ENCODE measurements at regions not wholly inside any gene's neighbourhood (a gene's known extent, or its start where the extent isn't known, plus 50 kb on each side); places are given as distances from the start of the nearest gene placed in this dataset.

DNA sequence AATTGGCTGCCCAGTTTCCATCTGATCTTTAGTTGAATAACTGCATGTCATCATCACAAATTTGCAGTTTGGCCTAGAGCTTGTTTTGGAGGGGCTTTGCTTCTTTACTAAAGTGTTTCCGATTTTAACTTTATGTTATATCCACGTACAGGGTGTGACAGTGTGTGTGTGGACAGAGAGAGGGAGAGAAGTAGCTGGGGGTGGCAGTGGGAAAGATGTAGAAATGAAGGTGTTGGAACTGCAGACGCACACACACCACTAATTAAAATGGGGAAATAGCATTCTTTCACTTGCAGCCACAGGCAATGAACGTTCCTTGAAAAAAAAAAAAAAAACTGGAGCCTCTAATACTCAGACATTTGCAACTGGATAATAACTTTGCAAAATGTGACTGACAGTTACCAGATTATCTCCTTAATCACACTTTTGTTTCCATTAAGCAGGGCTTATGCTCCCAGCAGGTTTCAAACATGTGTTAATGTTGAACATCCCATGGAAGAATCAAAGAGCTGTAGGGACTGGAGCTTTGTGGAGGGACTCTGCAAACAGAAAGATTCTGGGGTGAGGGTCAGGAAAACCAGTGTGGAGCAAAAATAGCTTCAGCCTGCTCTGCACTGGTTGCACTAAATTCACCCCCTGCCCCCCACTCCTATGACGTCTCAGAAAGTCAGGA, 238.1 kb upstream of the TENM4 start:
- H3K4me1 Mint-ChIP-seq (ENCODE audit: low read depth) = no peaks in the 10 kb centered on the region

DNA sequence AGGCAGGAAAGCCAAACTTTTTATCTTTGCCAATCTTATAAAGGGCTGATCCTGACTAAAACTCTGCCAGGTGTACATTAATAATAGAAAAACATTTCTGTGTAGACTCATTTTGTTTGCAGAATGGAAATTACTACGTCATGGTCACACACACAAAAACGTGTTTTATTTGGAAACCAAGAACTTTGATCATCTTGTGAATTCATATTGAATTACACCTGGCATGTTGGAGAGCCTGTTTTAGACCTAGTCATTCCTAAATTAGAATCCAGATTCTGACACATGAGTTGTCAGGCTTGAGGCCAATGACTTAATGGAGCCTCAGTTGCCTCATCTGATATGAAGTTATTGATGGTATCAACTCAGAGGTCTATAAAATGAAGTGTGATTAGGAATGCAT, 235.6 kb upstream of the TENM4 start:
- Mint-ChIP-seq H3K27ac (no peak overlapping the region), H3K4me3 (no peak overlapping the region), H3K27me3 (ENCODE audit: low read depth) (no peaks in the 10 kb centered on the region), H3K4me1 (ENCODE audit: low read depth) (no peaks in the 10 kb centered on the region), H3K36me3 (ENCODE audit: low read depth) (no peaks in the 10 kb centered on the region), H3K9me3 (no peaks in the 10 kb centered on the region)
- DNase-seq (ENCODE audit: low spot score) = no peak

More for the DNA sequence above, 238.1 kb upstream of the TENM4 start:
- no peak for DNase-seq (ENCODE audit: low spot score)
- Mint-ChIP-seq H3K27me3 (ENCODE audit: low read depth) (no peaks in the 10 kb centered on the region), H3K27ac (no peak overlapping the region), H3K36me3 (ENCODE audit: low read depth) (no peaks in the 10 kb centered on the region), H3K9me3 (no peaks in the 10 kb centered on the region), H3K4me3 (no peak overlapping the region)

DNA sequence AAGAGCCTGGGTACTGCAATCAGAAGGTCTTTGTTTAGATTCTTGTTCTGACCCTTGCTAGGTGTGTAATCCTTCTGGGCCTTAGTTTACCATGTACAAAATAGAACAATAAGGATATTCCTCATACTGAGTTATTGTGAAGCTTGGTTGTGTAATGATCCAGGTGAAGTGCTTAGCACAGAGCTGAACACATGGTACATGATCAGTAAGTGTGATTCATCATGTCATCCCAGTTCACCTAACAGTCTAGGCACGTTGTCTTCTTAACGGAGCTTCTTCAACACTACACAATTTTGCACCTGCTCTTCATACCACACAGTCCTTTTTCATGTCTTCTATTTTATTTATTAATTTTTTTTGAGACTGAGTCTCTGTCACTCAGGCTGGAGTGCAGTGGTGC, 234.3 kb upstream of the TENM4 start:
- H3K9me3 Mint-ChIP-seq = no peaks in the 10 kb centered on the region

DNA sequence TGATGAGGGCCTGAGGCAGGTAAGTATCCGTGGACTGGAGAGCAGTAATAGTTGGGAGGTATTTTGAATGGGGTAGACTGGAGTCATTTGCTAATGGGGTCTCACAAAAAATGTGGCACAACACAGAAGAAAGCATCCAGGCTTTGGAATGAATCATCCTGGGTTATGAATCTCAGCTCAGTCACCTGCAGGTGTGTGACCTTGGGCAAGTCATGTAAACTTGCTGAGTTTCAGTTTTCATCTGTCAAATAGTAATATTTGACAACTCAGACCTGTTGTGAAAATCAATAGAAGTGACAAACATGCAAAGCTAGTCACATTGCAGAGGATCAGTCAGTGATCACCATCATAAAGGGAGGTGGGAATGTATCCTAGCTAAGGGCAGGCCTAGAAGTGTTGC, 232.0 kb upstream of the TENM4 start:
- Mint-ChIP-seq H3K4me3 (no peak overlapping the region), H3K27me3 (ENCODE audit: low read depth) (no peaks in the 10 kb centered on the region), H3K9me3 (no peaks in the 10 kb centered on the region), H3K27ac (no peak overlapping the region), H3K4me1 (ENCODE audit: low read depth) (no peaks in the 10 kb centered on the region), H3K36me3 (ENCODE audit: low read depth) (no peaks in the 10 kb centered on the region)
- no peak for DNase-seq (ENCODE audit: low spot score)

More for the DNA sequence above, 234.3 kb upstream of the TENM4 start:
- Mint-ChIP-seq H3K4me1 (ENCODE audit: low read depth) (no peaks in the 10 kb centered on the region), H3K27me3 (ENCODE audit: low read depth) (no peaks in the 10 kb centered on the region), H3K27ac (no peak overlapping the region), H3K36me3 (ENCODE audit: low read depth) (no peaks in the 10 kb centered on the region), H3K4me3 (no peak overlapping the region)
- no peak for DNase-seq (ENCODE audit: low spot score)

DNA sequence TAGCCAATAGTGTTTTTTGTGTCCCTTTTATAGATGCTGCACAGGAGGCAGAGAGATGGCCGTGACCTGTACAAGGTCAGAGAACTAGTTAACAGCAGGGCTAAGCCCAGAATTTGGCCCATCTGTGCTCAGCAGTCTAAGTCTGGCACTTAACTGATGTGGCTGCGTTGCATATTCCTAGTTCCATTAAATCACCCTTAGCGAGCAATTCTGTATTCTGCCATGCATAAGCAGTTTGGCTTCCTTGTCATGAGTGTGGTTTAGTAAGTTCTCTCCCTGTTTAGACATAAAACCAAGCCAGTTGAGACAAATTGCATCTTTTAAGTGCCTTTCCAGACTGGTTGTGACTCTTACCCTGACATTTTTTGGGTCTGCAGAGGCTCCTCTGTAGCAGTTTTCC, 230.6 kb upstream of the TENM4 start:
- DNase-seq (ENCODE audit: low spot score) = no peak
- Mint-ChIP-seq H3K36me3 (ENCODE audit: low read depth) (no peaks in the 10 kb centered on the region), H3K4me3 (no peak overlapping the region), H3K27me3 (ENCODE audit: low read depth) (no peaks in the 10 kb centered on the region), H3K4me1 (ENCODE audit: low read depth) (no peaks in the 10 kb centered on the region), H3K9me3 (no peaks in the 10 kb centered on the region), H3K27ac (no peak overlapping the region)

DNA sequence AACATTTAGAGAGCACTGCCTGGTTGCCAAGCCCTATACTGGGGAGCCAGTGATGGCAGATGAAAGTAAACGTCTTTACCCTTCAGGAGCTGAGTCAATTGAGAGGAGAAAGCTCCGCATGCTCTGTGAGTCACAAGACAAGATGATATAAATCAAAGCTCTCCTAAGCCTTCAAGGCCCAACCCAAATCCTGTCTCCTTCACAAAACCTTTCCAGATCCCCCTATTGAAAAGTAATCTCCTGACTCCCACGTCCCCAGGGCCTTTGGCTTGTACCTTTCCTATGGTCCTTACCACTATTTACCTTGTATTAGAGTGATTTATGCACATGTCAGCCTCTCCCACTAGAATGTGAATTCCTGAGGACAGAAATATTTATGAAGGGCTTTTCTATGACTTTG, 230.1 kb upstream of the TENM4 start:
- no peak overlapping the region for H3K4me3 Mint-ChIP-seq
- DNase-seq (ENCODE audit: low spot score) = no peak
- H3K9me3 Mint-ChIP-seq = no peaks in the 10 kb centered on the region
- H3K27me3 Mint-ChIP-seq (ENCODE audit: low read depth) = no peaks in the 10 kb centered on the region
- no peaks in the 10 kb centered on the region for H3K4me1 Mint-ChIP-seq (ENCODE audit: low read depth)
- H3K36me3 Mint-ChIP-seq (ENCODE audit: low read depth) = no peaks in the 10 kb centered on the region
- no peak overlapping the region for H3K27ac Mint-ChIP-seq

DNA sequence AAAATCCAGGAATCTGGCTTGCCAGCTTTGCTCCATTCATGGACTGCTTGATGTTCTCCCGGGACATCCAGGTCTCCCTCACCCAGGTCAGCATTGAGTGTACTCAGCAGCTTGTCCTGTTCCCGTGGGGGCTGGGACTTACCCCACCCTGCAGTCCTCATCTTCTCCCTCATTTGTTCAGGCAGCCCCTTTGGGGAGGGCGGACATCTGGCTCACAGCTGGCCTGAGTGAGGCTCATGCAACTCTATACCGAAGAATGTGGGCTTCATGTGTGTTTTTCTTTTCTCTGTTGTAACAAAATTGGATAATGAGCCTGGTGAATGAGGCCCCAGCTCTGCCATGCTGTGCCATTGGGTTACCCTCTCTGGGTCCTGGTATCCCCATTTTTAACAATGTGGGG, 227.7 kb upstream of the TENM4 start:
- DNase-seq (ENCODE audit: low spot score) = no peak
- H3K4me3 Mint-ChIP-seq = no peak overlapping the region
- H3K36me3 Mint-ChIP-seq (ENCODE audit: low read depth) = no peaks in the 10 kb centered on the region
- no peaks in the 10 kb centered on the region for H3K9me3 Mint-ChIP-seq
- H3K27ac Mint-ChIP-seq = no peak overlapping the region
- no peaks in the 10 kb centered on the region for H3K4me1 Mint-ChIP-seq (ENCODE audit: low read depth)
- no peaks in the 10 kb centered on the region for H3K27me3 Mint-ChIP-seq (ENCODE audit: low read depth)

DNA sequence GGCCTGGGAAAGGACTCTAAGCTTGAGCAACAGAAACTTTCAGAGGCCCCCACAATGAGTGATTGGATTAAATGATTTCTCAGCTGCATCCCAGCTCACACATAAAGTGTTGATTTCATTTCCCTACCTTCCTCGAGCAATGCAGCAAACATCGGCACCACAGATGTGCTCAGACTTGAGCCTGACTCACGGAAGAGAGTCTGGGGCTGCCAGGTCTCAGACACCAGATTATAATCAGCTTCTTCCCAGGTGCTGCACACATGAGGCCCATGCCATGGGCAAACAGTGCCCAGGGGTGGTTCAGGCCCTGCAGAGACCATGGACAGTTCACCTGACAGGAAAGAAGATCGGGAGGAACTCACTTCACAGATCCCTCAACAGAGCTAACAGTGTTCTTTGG, 226.6 kb upstream of the TENM4 start:
- no peaks in the 10 kb centered on the region for H3K4me1 Mint-ChIP-seq (ENCODE audit: low read depth)
- H3K36me3 Mint-ChIP-seq (ENCODE audit: low read depth) = no peaks in the 10 kb centered on the region
- no peak overlapping the region for H3K4me3 Mint-ChIP-seq
- no peak for DNase-seq (ENCODE audit: low spot score)
- no peak overlapping the region for H3K27ac Mint-ChIP-seq
- H3K27me3 Mint-ChIP-seq (ENCODE audit: low read depth) = no peaks in the 10 kb centered on the region
- H3K9me3 Mint-ChIP-seq = no peaks in the 10 kb centered on the region

DNA sequence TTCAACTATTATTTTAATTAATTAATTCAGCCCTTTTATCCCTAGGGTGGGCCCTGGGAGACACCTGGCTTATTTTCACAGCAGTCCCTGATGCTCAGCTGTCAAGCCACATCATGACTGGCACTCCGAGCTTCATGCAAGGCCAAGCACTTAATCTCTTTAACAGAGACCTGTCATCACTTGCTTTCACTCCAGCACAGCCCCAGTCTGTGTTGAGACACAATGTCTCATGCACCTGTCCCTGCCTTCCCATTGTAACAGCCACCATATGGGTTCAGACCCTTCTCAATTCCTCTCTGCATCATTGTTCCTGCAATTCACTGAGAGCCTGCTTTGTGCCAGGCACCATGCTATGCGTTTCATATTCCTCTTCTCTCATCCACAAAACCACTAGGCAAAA, 222.2 kb upstream of the TENM4 start:
- H3K27ac Mint-ChIP-seq = no peak overlapping the region
- DNase-seq (ENCODE audit: low spot score) = no peak
- no peaks in the 10 kb centered on the region for H3K36me3 Mint-ChIP-seq (ENCODE audit: low read depth)
- no peaks in the 10 kb centered on the region for H3K4me1 Mint-ChIP-seq (ENCODE audit: low read depth)
- no peaks in the 10 kb centered on the region for H3K9me3 Mint-ChIP-seq
- no peak overlapping the region for H3K4me3 Mint-ChIP-seq
- H3K27me3 Mint-ChIP-seq (ENCODE audit: low read depth) = no peaks in the 10 kb centered on the region

DNA sequence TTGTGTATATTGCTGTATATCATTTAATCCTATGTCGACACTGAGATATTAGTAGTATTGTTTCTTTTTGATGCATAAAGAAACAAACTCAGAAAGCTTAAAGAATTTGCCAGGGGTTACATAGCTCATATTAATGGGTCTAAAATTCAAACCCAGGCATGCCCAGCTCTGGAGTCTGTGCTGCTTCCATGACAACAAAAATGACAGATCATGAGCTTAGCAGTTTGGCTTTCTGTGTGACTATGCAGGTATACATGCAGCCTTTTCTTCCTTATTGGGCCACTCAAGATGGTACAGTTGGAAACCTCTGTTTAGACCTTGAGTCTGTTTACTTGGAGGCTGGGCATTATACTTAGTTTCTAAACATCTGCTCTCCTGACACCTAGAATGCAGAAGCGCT, 220.5 kb upstream of the TENM4 start:
- H3K4me1 Mint-ChIP-seq (ENCODE audit: low read depth) = no peaks in the 10 kb centered on the region
- no peak overlapping the region for H3K4me3 Mint-ChIP-seq
- no peak overlapping the region for H3K27ac Mint-ChIP-seq
- DNase-seq (ENCODE audit: low spot score) = no peak
- H3K27me3 Mint-ChIP-seq (ENCODE audit: low read depth) = no peaks in the 10 kb centered on the region
- no peaks in the 10 kb centered on the region for H3K36me3 Mint-ChIP-seq (ENCODE audit: low read depth)
- H3K9me3 Mint-ChIP-seq = no peaks in the 10 kb centered on the region

DNA sequence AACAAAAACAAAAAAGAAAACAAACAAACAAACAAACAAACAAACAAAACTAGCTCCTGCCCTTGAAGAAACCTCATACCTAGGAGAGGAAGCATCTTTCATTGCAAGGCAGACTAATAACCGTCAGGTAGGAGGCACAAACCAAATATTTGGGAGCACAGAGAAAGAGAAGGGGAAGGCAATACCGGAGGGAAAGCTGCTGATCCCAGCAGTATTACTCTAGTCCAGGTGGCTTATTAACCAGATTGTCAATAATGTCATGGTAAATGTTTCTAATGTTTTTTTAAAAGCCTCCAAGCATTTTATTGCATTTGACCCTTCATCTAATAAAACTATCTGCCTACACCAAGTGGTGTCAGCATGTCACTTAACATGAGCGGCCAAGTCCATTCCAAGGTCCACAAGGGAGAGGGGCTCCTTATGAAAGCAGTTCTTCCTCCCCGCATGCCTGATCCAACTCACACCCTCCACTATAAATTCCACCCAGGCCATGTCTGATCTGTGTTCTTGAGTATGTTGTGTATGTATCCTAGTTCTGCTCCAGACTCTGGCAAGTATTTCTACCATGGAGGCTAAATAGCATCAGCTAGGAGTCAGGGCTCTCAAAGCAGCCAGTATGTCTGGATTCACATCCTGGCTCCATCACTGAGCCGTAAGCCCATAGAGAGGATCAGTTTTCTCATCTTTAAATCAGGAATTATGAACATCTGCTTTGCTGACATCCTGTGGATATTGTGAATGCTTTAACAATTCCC, 208.1 kb upstream of the TENM4 start:
- Mint-ChIP-seq H3K27me3 (ENCODE audit: low read depth) (no peaks in the 10 kb centered on the region), H3K4me1 (ENCODE audit: low read depth) (no peaks in the 10 kb centered on the region), H3K9me3 (no peaks in the 10 kb centered on the region), H3K36me3 (ENCODE audit: low read depth) (no peaks in the 10 kb centered on the region), H3K4me3 (no peak overlapping the region), H3K27ac (no peak overlapping the region)
- DNase-seq (ENCODE audit: low spot score) = no peak

DNA sequence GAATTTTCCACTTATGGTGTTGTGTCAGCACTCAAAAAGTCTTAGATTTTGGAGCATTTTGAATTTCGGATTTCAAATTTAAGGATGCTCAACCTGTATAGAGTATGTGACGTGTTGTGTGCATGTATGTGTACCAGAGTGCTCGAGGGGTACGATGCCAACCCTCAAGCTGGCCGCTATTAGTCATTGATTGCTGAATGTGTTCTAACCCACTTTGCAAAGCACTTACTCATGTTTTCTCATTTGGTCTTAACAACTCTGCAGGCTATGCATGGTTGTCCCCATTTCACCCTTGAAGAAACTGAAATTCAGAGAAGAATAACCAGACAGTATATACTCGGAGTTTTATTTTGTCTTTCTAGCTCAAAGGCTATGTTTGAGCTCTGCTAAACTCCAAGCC, 196.4 kb upstream of the TENM4 start:
- peaks cover 6% of the 10 kb centered on the region for H3K9me3 Mint-ChIP-seq
- no peaks in the 10 kb centered on the region for H3K27me3 Mint-ChIP-seq (ENCODE audit: low read depth)
- no peaks in the 10 kb centered on the region for H3K4me1 Mint-ChIP-seq (ENCODE audit: low read depth)
- H3K27ac Mint-ChIP-seq = no peak overlapping the region
- DNase-seq (ENCODE audit: low spot score) = no peak
- no peak overlapping the region for H3K4me3 Mint-ChIP-seq
- H3K36me3 Mint-ChIP-seq (ENCODE audit: low read depth) = no peaks in the 10 kb centered on the region

DNA sequence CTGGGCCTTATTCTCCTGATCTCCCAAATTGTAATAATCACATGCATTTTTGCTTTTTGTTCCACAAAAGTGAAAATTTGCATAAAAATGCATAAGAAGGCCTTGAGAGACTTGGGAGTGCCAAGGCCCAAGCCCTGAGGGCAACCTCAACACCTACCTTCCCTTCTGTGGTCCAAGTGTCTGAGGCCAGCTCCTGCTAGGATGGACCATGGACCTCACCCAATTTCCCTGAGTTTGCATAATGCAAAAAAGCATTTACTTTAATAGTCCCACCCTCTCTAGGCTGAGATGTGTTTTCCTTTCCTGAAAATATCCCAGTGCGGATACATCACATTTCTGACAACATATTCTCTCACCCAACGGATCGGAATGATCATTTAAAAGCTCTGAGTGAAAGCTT, 194.1 kb upstream of the TENM4 start:
- H3K4me3 Mint-ChIP-seq = no peak overlapping the region
- H3K4me1 Mint-ChIP-seq (ENCODE audit: low read depth) = no peaks in the 10 kb centered on the region
- no peaks in the 10 kb centered on the region for H3K27me3 Mint-ChIP-seq (ENCODE audit: low read depth)
- no peaks in the 10 kb centered on the region for H3K36me3 Mint-ChIP-seq (ENCODE audit: low read depth)
- no peak overlapping the region for H3K27ac Mint-ChIP-seq
- peaks cover under 1% of the 10 kb centered on the region for H3K9me3 Mint-ChIP-seq
- no peak for DNase-seq (ENCODE audit: low spot score)

DNA sequence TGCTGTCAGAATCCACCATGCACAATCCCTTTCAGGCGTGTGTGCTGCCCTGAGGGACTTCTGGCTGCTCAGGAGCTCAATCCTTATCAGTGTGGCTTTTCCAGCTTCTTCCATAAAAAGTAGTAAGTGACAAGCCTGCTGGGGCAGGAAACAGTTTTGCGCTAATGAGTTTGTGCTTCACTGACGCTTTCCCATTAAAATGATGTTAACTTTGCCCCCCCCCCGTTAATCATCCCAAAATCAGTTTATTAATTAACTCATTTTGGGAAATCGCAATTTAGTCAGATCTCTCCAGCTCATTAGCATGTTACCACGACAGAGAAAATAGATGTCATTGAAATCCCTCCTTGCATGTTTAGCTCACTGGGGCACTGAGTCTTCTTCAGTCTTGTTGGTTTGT, 186.5 kb upstream of the TENM4 start:
- DNase-seq (ENCODE audit: low spot score) = no peak
- Mint-ChIP-seq H3K4me3 (no peak overlapping the region), H3K27ac (no peak overlapping the region), H3K9me3 (no peaks in the 10 kb centered on the region), H3K36me3 (ENCODE audit: low read depth) (no peaks in the 10 kb centered on the region), H3K4me1 (ENCODE audit: low read depth) (no peaks in the 10 kb centered on the region), H3K27me3 (ENCODE audit: low read depth) (no peaks in the 10 kb centered on the region)

Data from T-helper 2 cell treated with Interferon-gamma antibody and Interleukin-4, amounts not matched to agents 5 μg/mL and 100 μg/mL, for 36 hours (primary cell).